ENCODE measurements at regions not wholly inside any gene's neighbourhood (a gene's known extent, or its start where the extent isn't known, plus 50 kb on each side); places are given as distances from the start of the nearest gene placed in this dataset.

GRCh38 chr2:239727182-239727775 lies 297.9 kb downstream of the NDUFA10 start:
- DNase-seq (ENCODE audit: extremely low read depth, low read depth) = no peak
- TF ChIP-seq, protein P1, sequence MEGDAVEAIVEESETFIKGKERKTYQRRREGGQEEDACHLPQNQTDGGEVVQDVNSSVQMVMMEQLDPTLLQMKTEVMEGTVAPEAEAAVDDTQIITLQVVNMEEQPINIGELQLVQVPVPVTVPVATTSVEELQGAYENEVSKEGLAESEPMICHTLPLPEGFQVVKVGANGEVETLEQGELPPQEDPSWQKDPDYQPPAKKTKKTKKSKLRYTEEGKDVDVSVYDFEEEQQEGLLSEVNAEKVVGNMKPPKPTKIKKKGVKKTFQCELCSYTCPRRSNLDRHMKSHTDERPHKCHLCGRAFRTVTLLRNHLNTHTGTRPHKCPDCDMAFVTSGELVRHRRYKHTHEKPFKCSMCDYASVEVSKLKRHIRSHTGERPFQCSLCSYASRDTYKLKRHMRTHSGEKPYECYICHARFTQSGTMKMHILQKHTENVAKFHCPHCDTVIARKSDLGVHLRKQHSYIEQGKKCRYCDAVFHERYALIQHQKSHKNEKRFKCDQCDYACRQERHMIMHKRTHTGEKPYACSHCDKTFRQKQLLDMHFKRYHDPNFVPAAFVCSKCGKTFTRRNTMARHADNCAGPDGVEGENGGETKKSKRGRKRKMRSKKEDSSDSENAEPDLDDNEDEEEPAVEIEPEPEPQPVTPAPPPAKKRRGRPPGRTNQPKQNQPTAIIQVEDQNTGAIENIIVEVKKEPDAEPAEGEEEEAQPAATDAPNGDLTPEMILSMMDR (IDR thresholded peaks at IDR 0.05; ENCODE audit: low read depth, low read length) = no peak

DNA sequence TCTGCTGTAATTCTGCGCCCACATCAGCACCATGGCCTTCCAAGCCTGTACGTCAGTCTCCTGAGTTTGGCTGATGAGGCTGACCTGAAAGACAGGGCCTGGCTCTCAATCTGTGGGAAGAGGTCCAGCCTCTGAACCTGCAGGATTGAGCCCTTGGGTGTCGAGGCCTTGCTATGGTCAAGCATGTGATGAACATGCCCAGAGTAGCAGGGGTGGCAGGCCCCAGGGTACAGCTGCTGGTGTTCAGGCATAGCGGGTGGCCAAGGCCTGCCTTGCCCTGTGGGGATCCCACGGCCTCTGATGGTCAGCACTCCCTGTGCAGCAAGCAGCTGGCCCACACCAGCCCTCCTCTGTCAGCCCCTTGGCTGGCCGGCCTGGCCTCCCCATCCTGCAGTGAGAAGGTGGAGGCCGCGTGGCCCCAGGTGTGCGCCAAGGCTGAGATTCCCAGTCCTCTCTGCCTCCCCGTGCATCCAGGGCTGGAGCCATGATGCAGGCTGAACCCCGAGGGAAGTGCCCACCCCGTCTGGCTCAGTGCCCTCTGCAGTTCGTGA lies 298.4 kb downstream of the NDUFA10 start:
- TF ChIP-seq, protein P1 (IDR thresholded peaks at IDR 0.05; ENCODE audit: low read depth, low read length) = no peak
- no peak for DNase-seq (ENCODE audit: extremely low read depth, low read depth)

- no peak for DNase-seq (ENCODE audit: extremely low read depth, low read depth)
Measured at GRCh38 chr2:239726091-239726591, 299.0 kb downstream of the NDUFA10 start.

DNA sequence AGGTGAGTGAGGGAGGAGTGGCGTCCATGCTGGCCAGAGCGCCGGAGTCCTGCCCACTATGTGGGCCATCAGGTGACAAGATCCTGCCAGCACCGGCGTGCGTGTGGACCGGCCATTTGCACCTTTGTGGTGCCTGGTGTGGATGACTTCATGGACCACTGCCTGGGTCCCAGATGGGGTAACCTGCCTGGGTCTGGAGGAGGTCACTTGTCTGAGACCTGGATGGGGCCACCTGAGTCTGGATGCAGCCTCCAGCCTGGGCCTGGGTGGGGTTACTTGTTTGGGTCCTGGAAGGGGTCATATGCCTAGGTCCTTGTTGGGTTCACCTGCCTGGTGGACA lies 299.6 kb downstream of the NDUFA10 start:
- TF ChIP-seq, protein P1 (IDR thresholded peaks at IDR 0.05; ENCODE audit: low read depth, low read length) = no peak

More at GRCh38 chr2:239726091-239726591, 299.0 kb downstream of the NDUFA10 start:
- TF ChIP-seq, protein P1 (IDR thresholded peaks at IDR 0.05; ENCODE audit: low read depth, low read length) = no peak

GRCh38 chr2:239724851-239725550 lies 300.1 kb downstream of the NDUFA10 start:
- TF ChIP-seq, protein P1 (IDR thresholded peaks at IDR 0.05; ENCODE audit: low read depth, low read length) = no peak
- DNase-seq (ENCODE audit: extremely low read depth, low read depth) = no peak

More for the DNA sequence above, 299.6 kb downstream of the NDUFA10 start:
- no peak for DNase-seq (ENCODE audit: extremely low read depth, low read depth)

DNA sequence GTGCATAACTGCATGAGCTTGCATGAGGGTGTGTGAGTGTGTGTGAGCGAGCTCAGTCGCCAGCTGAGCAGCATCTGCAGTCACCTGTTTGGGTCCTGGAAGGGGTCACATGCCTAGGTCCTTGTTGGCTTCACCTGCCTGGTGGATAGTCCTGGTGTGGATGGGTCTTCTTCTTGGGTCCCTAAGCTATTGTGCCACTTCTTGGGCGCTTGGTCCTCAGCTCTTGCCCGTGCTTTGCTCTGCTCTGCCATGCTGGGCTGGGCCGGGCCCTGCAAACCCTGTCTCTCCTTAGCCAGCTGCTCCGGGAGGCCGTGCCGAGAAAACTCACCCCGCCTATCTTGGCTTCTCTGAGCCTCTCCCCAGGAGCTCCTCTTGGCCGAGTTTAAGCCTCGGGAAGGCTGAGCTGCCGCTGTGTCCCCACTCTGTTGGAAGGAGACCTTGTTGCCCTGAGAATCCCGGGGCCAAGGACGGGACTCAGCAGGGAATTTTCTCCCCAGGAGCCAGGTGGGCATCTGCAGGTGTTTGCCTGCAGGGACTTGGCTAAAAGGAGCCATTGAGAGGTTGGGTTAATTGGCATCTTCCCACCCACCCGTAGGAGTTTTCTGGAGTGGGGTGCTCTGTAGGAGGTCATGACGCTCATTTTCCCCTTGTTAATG lies 300.8 kb downstream of the NDUFA10 start:
- no peak for DNase-seq (ENCODE audit: extremely low read depth, low read depth)
- TF ChIP-seq, protein P1 (IDR thresholded peaks at IDR 0.05; ENCODE audit: low read depth, low read length) = no peak
